B cell (primary cell): ENCODE measurements at regions not wholly inside any gene's neighbourhood (a gene's known extent, or its start where the extent isn't known, plus 50 kb on each side); places are given as distances from the start of the nearest gene placed in this dataset.

Source experiments
- ATAC-seq: fragments of 200-7000 bp; cut with Tn5 transposase; one replicate; pipeline ENCODE4 v1.10.0; 2021; ENCODE audit warnings: low read depth, mild to moderate bottlenecking, moderate number of reproducible peaks, moderate library complexity
- CTCF ChIA-PET: fragments of 350-600 bp; sonication (Branson Sonifier 250); formaldehyde crosslinking; loops from one replicate; lab custom pipeline; 2021; ENCODE audit warnings: antibody characterized with exemption, inconsistent platforms; lab: Charles Lee
- POLR2A ChIA-PET: fragments of 350-600 bp; sonication (Branson Sonifier 250); formaldehyde crosslinking; loops from one replicate; lab custom pipeline; 2021; ENCODE audit warnings: antibody characterized with exemption; lab: Charles Lee
- DNase-seq: peaks from one replicate; pipeline ENCODE4 v3.0.0; 2013
- H2AFZ ChIP-seq: 2 replicates; pipeline ENCODE4 v1.6.1; 2012; ENCODE audit warnings: mild to moderate bottlenecking, low read depth, low read length; ENCODE audit not compliant: insufficient read depth, poor library complexity, severe bottlenecking
- H3K27ac ChIP-seq, 2 donors: 1 replicate in 1 of 2; 2 replicates in 1 of 2; pipeline ENCODE4 v1.5.1; 2012 to 2013; ENCODE audit warnings: low read length in 2 of 2, mild to moderate bottlenecking in 2 of 2, moderate library complexity in 1 of 2
- H3K27me3 ChIP-seq, 4 experiments: fragments of 200-600 bp in 1 of 4; sonication (generic) in 1 of 4; replicated peaks in 1 of 4; 1 replicate in 2 of 4; 2 replicates in 2 of 4; pipeline versions ENCODE4 v1.6.1 to v1.7.0; 2013 to 2016; ENCODE audit warnings: low read length in 3 of 4, mild to moderate bottlenecking in 2 of 4, mixed read lengths in 1 of 4, moderate library complexity in 1 of 4; ENCODE audit not compliant: insufficient read depth in 4 of 4, control insufficient read depth in 3 of 4; ENCODE audit errors: control extremely low read depth in 1 of 4
- H3K36me3 ChIP-seq, 2 experiments: replicated peaks in 1 of 2; 1 replicate in 1 of 2; 2 replicates in 1 of 2; pipeline versions ENCODE4 v1.6.1 to v1.7.1; 2013; ENCODE audit warnings: low read length in 1 of 2; ENCODE audit not compliant: insufficient read depth in 2 of 2, control insufficient read depth in 1 of 2; ENCODE audit errors: control extremely low read depth in 1 of 2, extremely low read depth in 1 of 2
- H3K4me1 ChIP-seq, 2 donors: fragments of 200-600 bp in 1 of 2; sonication (generic) in 1 of 2; 1 replicate in 1 of 2; 2 replicates in 1 of 2; pipeline versions ENCODE4 v1.5.1 to v1.6.1; 2013 to 2017; ENCODE audit warnings: low read length in 2 of 2; ENCODE audit not compliant: control insufficient read depth in 2 of 2, insufficient read depth in 2 of 2
- H3K4me2 ChIP-seq: replicated peaks from 2 replicates; pipeline ENCODE3; 2012; ENCODE audit warnings: mild to moderate bottlenecking, low read depth, low read length; ENCODE audit not compliant: poor library complexity, severe bottlenecking
- H3K4me3 ChIP-seq, 5 experiments: fragments of 200-600 bp in 1 of 5; sonication (generic) in 1 of 5; 1 replicate in 3 of 5; 2 replicates in 2 of 5; pipeline versions ENCODE4 v1.5.1 to v1.7.0; 2011 to 2016; ENCODE audit warnings: low read length in 4 of 5, mild to moderate bottlenecking in 4 of 5, low read depth in 2 of 5, control low read depth in 1 of 5, moderate library complexity in 1 of 5; ENCODE audit not compliant: insufficient read depth in 1 of 5; ENCODE audit errors: control extremely low read depth in 1 of 5, extremely low read depth in 1 of 5
- H3K79me2 ChIP-seq: fragments of 200-600 bp; sonication (generic); one replicate; pipeline ENCODE4 v1.6.0; 2016; ENCODE audit warnings: low read length; ENCODE audit not compliant: control insufficient read depth, insufficient read depth
- H3K9ac ChIP-seq: fragments of 200-600 bp; sonication (generic); 2 replicates; pipeline ENCODE4 v1.6.1; 2017; ENCODE audit warnings: mild to moderate bottlenecking, low read length, moderate library complexity
- H3K9me3 ChIP-seq, 3 donors: one replicate each; pipeline versions ENCODE4 v1.6.1 to v1.7.1; 2013; ENCODE audit warnings: low read length in 2 of 3; ENCODE audit not compliant: control insufficient read depth in 2 of 3, insufficient read depth in 1 of 3; ENCODE audit errors: control extremely low read depth in 1 of 3
- H4K20me1 ChIP-seq: 2 replicates; pipeline ENCODE4 v1.6.0; 2012; ENCODE audit warnings: mild to moderate bottlenecking, low read length; ENCODE audit not compliant: insufficient read depth, control insufficient read depth, poor library complexity, severe bottlenecking
- H3K27ac Mint-ChIP-seq: one replicate; pipeline ENCODE4 v1.8.0; 2021; ENCODE audit warnings: mixed read lengths
- H3K27me3 Mint-ChIP-seq: one replicate; pipeline ENCODE4 v1.8.0; 2021; ENCODE audit warnings: mixed read lengths
- H3K4me1 Mint-ChIP-seq: one replicate; pipeline ENCODE4 v1.8.0; 2021; ENCODE audit warnings: mixed read lengths
- H3K4me3 Mint-ChIP-seq: one replicate; pipeline ENCODE4 v1.8.0; 2021; ENCODE audit warnings: mixed read lengths
- H3K9me3 Mint-ChIP-seq: one replicate; pipeline ENCODE4 v1.8.0; 2022; ENCODE audit warnings: mixed read lengths; ENCODE audit not compliant: insufficient read depth
- CTCF ChIP-seq: fragments of 200-600 bp; IDR thresholded peaks from one replicate; pipeline ENCODE4 v1.8.0; 2022; ENCODE audit warnings: antibody characterized with exemption, mild to moderate bottlenecking
- EZH2 ChIP-seq: IDR thresholded peaks from 2 replicates; pipeline ENCODE4 v1.6.1; 2012; ENCODE audit warnings: borderline replicate concordance, low read depth, mild to moderate bottlenecking, moderate library complexity, low read length; ENCODE audit not compliant: insufficient read depth, poor library complexity, severe bottlenecking
- WGBS: methylation state at CpG from one replicate; pipeline ENCODE4 v1.1.5; 2013; ENCODE audit warnings: missing lambda C conversion rate; ENCODE audit not compliant: insufficient coverage; 5-methylcytosine and 5-hydroxymethylcytosine counted together
- intact Hi-C: fragments of 100-400 bp; cut with micrococcal nuclease; formaldehyde crosslinking; loops from one replicate; pipeline ENCODE4 v1.10.0; 2022

- Histone ChIP-seq H3K4me2 (no peak overlapping the region), H3K4me3 (no peak overlapping the region), H3K9ac (no peak overlapping the region), H4K20me1 (no peaks in the 10 kb centered on the region), H3K36me3 (no peaks in the 10 kb centered on the region), H3K9me3 (no peaks in the 10 kb centered on the region), H2AFZ (no peak overlapping the region), H3K79me2 (no peaks in the 10 kb centered on the region), H3K4me1 (no peaks in the 10 kb centered on the region), H3K27me3 (no peaks in the 10 kb centered on the region), H3K27ac (no peak overlapping the region)
- Mint-ChIP-seq H3K4me1 (peaks cover 7% of the 10 kb centered on the region), H3K4me3 (no peak overlapping the region), H3K27me3 (peaks cover 14% of the 10 kb centered on the region), H3K27ac (no peak overlapping the region), H3K9me3 (no peaks in the 10 kb centered on the region)
- WGBS, result 100% methylated on average over 2 of the region's 4 CpGs
- POLR2A ChIA-PET, result no interaction called here
- ATAC-seq, result no peak
- no peak for DNase-seq
- intact Hi-C loops, result no loop called here
- TF ChIP-seq CTCF, result no peak
- TF ChIP-seq EZH2, result no peak
- CTCF ChIA-PET, result no interaction called here
Measured at GRCh38 chr3:113158171-113158570, 53.2 kb upstream of the BOC start.
